Lower lobe of right lung (tissue), 2 donors: ENCODE measurements at regions not wholly inside any gene's neighbourhood (a gene's known extent, or its start where the extent isn't known, plus 50 kb on each side); places are given as distances from the start of the nearest gene placed in this dataset.

Experiments
- ATAC-seq, 2 donors: fragments of 200-7000 bp; cut with Tn5 transposase; one replicate each; pipeline ENCODE4 v1.9.1; 2020 to 2022; ENCODE audit warnings: mild to moderate bottlenecking in 2 of 2, moderate library complexity in 2 of 2
- DNase-seq: peaks from one replicate; pipeline ENCODE4 v3.0.0-alpha.2; 2020
- H3K27ac ChIP-seq: fragments of 200-600 bp; one replicate; pipeline ENCODE4 v1.8.0; 2022
- H3K27me3 ChIP-seq: fragments of 200-600 bp; one replicate; pipeline ENCODE4 v1.8.0; 2022; ENCODE audit warnings: low read depth
- H3K36me3 ChIP-seq: fragments of 200-600 bp; one replicate; pipeline ENCODE4 v1.8.0; 2022; ENCODE audit warnings: mild to moderate bottlenecking
- H3K4me1 ChIP-seq: fragments of 200-600 bp; one replicate; pipeline ENCODE4 v1.8.0; 2022
- H3K4me3 ChIP-seq: fragments of 200-600 bp; one replicate; pipeline ENCODE4 v1.8.0; 2022; ENCODE audit warnings: mild to moderate bottlenecking
- H3K9me3 ChIP-seq: fragments of 200-600 bp; one replicate; pipeline ENCODE4 v1.8.0; 2022
- intact Hi-C: fragments of 100-400 bp; cut with DNase I; formaldehyde crosslinking; loops from one replicate; pipeline ENCODE4 v1.11.0; 2022
- TF ChIP-seq, protein P1 (sequence below): fragments of 200-600 bp; IDR thresholded peaks from one replicate; pipeline ENCODE4 v1.8.0; 2022; ENCODE audit warnings: antibody characterized with exemption, mild to moderate bottlenecking
- donor health status: DM: no; HTN: yes; CAD: no; lungs with severe emphysema.

- no peak overlapping the region for H3K4me3 ChIP-seq
- TF ChIP-seq, protein P1, sequence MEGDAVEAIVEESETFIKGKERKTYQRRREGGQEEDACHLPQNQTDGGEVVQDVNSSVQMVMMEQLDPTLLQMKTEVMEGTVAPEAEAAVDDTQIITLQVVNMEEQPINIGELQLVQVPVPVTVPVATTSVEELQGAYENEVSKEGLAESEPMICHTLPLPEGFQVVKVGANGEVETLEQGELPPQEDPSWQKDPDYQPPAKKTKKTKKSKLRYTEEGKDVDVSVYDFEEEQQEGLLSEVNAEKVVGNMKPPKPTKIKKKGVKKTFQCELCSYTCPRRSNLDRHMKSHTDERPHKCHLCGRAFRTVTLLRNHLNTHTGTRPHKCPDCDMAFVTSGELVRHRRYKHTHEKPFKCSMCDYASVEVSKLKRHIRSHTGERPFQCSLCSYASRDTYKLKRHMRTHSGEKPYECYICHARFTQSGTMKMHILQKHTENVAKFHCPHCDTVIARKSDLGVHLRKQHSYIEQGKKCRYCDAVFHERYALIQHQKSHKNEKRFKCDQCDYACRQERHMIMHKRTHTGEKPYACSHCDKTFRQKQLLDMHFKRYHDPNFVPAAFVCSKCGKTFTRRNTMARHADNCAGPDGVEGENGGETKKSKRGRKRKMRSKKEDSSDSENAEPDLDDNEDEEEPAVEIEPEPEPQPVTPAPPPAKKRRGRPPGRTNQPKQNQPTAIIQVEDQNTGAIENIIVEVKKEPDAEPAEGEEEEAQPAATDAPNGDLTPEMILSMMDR = no peak
- ATAC-seq (no peak), DNase-seq (no peak)
- H3K9me3 ChIP-seq = no peaks in the 10 kb centered on the region
- intact Hi-C loops = no loop called here
- no peaks in the 10 kb centered on the region for H3K4me1 ChIP-seq
- H3K27me3 ChIP-seq = peaks cover 3% of the 10 kb centered on the region
- H3K36me3 ChIP-seq = no peaks in the 10 kb centered on the region
- no peak overlapping the region for H3K27ac ChIP-seq
Observed at GRCh38 chr15:61684749-61685467, 375.3 kb downstream of the VPS13C start.

DNA sequence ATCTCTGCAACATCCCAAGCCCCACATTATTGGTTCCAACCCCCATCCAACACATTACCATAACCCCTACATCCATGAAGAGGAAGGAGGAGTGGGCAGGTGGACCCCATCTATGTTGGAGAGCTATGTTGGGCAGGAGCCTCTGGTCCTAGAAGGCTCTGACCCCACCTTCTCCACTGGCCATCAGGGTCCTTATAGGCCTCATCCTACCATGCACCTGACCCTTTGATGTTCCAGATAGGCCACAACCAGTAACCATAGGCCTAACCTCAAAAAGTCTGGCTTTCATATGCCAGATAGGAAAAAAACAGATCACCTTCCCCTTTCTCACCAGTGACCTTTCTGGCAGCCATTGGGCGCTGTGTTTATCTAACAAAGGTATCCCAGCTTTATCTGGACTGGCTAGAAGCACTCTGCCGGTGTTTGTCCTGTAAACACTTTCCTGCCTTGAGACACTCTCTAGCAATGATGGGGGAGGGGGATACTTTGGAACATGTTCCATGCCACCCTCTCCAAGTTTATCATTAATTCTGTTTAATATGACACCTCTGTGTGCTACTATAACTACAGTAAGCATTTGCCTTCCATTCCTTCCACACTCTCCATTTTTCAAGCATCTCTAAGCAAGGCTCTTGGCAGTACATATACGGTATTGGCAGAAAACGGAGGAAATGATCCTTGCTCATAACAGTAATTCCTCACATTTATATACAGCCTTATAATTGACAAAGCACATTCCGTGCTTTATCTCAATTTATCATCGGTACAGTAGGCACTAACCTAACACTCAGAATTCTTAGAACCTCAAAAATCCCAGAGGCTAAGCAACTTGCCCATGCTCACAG, 377.1 kb downstream of the VPS13C start:
- intact Hi-C loops = no loop called here
- no peak overlapping the region for H3K4me3 ChIP-seq
- no peak overlapping the region for H3K27ac ChIP-seq
- no peaks in the 10 kb centered on the region for H3K9me3 ChIP-seq
- DNase-seq = no peak
- ATAC-seq = peak; percentile 86 to 87
- no peaks in the 10 kb centered on the region for H3K36me3 ChIP-seq
- no peaks in the 10 kb centered on the region for H3K4me1 ChIP-seq
- TF ChIP-seq, protein P1 = no peak
- H3K27me3 ChIP-seq = peaks cover 3% of the 10 kb centered on the region

GRCh38 chr15:61681676-61682075, 378.6 kb downstream of the VPS13C start:
- H3K9me3 ChIP-seq = no peaks in the 10 kb centered on the region
- intact Hi-C loops = no loop called here
- no peak overlapping the region for H3K4me3 ChIP-seq
- peaks cover 3% of the 10 kb centered on the region for H3K27me3 ChIP-seq
- no peaks in the 10 kb centered on the region for H3K4me1 ChIP-seq
- H3K36me3 ChIP-seq = no peaks in the 10 kb centered on the region
- TF ChIP-seq, protein P1 = no peak
- no peak for DNase-seq
- H3K27ac ChIP-seq = no peak overlapping the region
- no peak for ATAC-seq

GRCh38 chr15:61681038-61681418, 379.2 kb downstream of the VPS13C start:
- TF ChIP-seq, protein P1 = no peak
- intact Hi-C loops = no loop called here
- Histone ChIP-seq H3K27me3 (no peaks in the 10 kb centered on the region), H3K27ac (no peak overlapping the region), H3K36me3 (no peaks in the 10 kb centered on the region), H3K4me3 (no peak overlapping the region), H3K4me1 (no peaks in the 10 kb centered on the region), H3K9me3 (no peaks in the 10 kb centered on the region)
- no peak for DNase-seq
- ATAC-seq = no peak

DNA sequence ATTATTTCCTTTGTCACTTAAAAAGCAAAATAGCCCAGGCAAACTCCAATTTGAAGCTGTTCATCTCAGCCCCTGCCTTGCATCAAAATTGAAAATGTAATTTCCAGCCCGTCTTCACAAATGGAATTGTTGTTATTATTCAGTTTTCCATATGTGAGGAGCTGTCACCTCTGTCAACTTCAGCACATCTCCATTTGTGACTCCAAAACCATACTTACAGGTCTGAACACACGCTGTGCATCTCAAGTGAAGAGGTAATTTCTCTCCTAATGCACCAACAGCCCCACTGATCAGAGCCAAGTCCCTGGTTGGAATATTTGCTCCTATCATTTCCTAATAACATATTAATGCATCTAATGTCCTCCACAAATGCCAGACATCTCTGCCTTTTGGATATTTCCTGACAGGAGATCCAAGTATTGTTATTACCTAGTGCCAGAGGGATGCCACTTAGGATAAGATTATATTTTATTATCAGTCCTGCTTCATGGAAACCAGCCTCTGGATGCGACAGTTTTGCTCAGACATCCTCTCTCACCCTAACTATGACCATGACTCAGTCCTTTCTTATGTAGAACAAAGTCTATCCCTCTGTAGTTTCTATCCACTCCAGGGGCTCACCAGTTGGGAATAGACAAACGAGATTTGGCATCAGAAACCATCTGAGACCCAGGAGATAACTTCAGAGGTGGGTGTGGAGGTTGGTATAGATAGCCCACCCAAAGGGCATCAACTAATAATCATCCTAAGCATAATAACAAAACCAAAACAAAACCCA, 379.8 kb downstream of the VPS13C start:
- intact Hi-C loops = no loop called here
- no peak overlapping the region for H3K4me3 ChIP-seq
- DNase-seq (no peak), ATAC-seq (no peak)
- TF ChIP-seq, protein P1 = no peak
- H3K27me3 ChIP-seq = no peaks in the 10 kb centered on the region
- H3K27ac ChIP-seq = no peak overlapping the region
- no peaks in the 10 kb centered on the region for H3K36me3 ChIP-seq
- no peaks in the 10 kb centered on the region for H3K4me1 ChIP-seq
- H3K9me3 ChIP-seq = no peaks in the 10 kb centered on the region
